ENCODE measurements at regions not wholly inside any gene's neighbourhood (a gene's known extent, or its start where the extent isn't known, plus 50 kb on each side); places are given as distances from the start of the nearest gene placed in this dataset.

GRCh38 chr11:45733176-45733575 lies 67.8 kb upstream of the CHST1 start:
- TF ChIP-seq, protein P1, sequence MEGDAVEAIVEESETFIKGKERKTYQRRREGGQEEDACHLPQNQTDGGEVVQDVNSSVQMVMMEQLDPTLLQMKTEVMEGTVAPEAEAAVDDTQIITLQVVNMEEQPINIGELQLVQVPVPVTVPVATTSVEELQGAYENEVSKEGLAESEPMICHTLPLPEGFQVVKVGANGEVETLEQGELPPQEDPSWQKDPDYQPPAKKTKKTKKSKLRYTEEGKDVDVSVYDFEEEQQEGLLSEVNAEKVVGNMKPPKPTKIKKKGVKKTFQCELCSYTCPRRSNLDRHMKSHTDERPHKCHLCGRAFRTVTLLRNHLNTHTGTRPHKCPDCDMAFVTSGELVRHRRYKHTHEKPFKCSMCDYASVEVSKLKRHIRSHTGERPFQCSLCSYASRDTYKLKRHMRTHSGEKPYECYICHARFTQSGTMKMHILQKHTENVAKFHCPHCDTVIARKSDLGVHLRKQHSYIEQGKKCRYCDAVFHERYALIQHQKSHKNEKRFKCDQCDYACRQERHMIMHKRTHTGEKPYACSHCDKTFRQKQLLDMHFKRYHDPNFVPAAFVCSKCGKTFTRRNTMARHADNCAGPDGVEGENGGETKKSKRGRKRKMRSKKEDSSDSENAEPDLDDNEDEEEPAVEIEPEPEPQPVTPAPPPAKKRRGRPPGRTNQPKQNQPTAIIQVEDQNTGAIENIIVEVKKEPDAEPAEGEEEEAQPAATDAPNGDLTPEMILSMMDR (conservative IDR thresholded peaks at IDR 0.05; ENCODE audit: low read length): no peak
- no peak for TF ChIP-seq EZH2phosphoT487 (IDR thresholded peaks at IDR 0.05; ENCODE audit: borderline replicate concordance, low read depth, low read length)
